ENCODE measurements at regions not wholly inside any gene's neighbourhood (a gene's known extent, or its start where the extent isn't known, plus 50 kb on each side); places are given as distances from the start of the nearest gene placed in this dataset.

- H3K27me3 ChIP-seq (ENCODE audit: low read depth): no peaks in the 10 kb centered on the region
- DNase-seq: no peak
- no peaks in the 10 kb centered on the region for H3K4me1 ChIP-seq
- TF ChIP-seq, protein P1, sequence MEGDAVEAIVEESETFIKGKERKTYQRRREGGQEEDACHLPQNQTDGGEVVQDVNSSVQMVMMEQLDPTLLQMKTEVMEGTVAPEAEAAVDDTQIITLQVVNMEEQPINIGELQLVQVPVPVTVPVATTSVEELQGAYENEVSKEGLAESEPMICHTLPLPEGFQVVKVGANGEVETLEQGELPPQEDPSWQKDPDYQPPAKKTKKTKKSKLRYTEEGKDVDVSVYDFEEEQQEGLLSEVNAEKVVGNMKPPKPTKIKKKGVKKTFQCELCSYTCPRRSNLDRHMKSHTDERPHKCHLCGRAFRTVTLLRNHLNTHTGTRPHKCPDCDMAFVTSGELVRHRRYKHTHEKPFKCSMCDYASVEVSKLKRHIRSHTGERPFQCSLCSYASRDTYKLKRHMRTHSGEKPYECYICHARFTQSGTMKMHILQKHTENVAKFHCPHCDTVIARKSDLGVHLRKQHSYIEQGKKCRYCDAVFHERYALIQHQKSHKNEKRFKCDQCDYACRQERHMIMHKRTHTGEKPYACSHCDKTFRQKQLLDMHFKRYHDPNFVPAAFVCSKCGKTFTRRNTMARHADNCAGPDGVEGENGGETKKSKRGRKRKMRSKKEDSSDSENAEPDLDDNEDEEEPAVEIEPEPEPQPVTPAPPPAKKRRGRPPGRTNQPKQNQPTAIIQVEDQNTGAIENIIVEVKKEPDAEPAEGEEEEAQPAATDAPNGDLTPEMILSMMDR (IDR thresholded peaks at IDR 0.05; ENCODE audit: borderline replicate concordance): no peak
- no peak overlapping the region for H3K27ac ChIP-seq (replicated peaks)
- intact Hi-C loops (cut with micrococcal nuclease): no loop called here
- H3K36me3 ChIP-seq: no peaks in the 10 kb centered on the region
- no peak overlapping the region for H3K4me3 ChIP-seq
- H3K9me3 ChIP-seq (replicated peaks): peaks cover 26% of the 10 kb centered on the region
Observed at GRCh38 chr3:162996368-162996767, 1499.8 kb downstream of the OTOL1 start.

DNA sequence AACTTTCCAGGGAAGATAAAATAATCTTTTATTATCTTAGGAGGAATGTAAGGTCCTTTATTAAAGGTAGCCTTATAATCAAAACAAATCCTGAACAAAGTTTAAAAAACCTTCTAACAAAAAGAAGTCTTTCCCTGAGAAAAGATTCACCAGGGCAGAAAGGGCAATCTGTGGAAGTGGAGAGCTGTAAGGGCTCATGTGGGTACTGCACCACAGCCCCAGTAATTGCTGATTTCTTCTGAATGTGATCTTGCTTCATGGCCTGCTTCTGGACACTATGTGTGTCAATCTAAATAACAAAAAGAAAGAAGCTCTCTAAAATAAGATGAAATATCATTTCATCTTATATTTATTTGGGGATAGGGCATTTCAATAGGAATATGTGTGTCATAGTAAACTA lies 1501.6 kb downstream of the OTOL1 start:
- Histone ChIP-seq H3K4me1 (no peaks in the 10 kb centered on the region), H3K36me3 (no peaks in the 10 kb centered on the region), H3K9me3 (replicated peaks) (peaks cover 21% of the 10 kb centered on the region), H3K4me3 (no peak overlapping the region), H3K27me3 (ENCODE audit: low read depth) (no peaks in the 10 kb centered on the region), H3K27ac (replicated peaks) (no peak overlapping the region)
- intact Hi-C loops (cut with micrococcal nuclease): no loop called here
- no peak for DNase-seq
- TF ChIP-seq, protein P1 (IDR thresholded peaks at IDR 0.05; ENCODE audit: borderline replicate concordance): no peak

- intact Hi-C loops (cut with micrococcal nuclease): no loop called here
- TF ChIP-seq, protein P1 (IDR thresholded peaks at IDR 0.05; ENCODE audit: borderline replicate concordance): no peak
- no peak overlapping the region for H3K4me3 ChIP-seq
- H3K9me3 ChIP-seq (replicated peaks): peaks cover 4% of the 10 kb centered on the region
- H3K27me3 ChIP-seq (ENCODE audit: low read depth): no peaks in the 10 kb centered on the region
- no peaks in the 10 kb centered on the region for H3K36me3 ChIP-seq
- no peak overlapping the region for H3K27ac ChIP-seq (replicated peaks)
- no peaks in the 10 kb centered on the region for H3K4me1 ChIP-seq
- DNase-seq: no peak
Observed at GRCh38 chr3:163011596-163011995, 1515.0 kb downstream of the OTOL1 start.

DNA sequence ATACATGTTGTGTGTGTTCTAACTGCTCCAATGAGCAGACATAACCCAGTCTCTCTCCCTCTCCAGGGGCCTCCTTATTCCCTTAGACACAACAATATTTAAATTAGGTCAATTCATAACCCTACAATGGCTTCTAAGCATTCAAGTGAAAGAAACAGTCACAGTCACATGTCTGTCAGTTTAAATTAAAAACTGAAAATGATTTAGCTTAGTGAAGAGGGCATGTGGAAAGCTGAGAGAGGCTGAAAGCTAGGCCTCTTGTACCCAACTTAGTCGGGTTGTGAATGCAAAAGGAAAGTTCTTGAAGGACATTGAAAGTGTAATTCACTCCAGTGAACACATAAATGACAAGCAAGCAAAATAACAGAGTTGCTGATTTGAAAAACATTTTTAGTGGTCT lies 1519.6 kb downstream of the OTOL1 start:
- TF ChIP-seq, protein P1 (IDR thresholded peaks at IDR 0.05; ENCODE audit: borderline replicate concordance): no peak
- no peaks in the 10 kb centered on the region for H3K27me3 ChIP-seq (ENCODE audit: low read depth)
- no peaks in the 10 kb centered on the region for H3K36me3 ChIP-seq
- intact Hi-C loops (cut with micrococcal nuclease): no loop called here
- H3K4me3 ChIP-seq: no peak overlapping the region
- no peak overlapping the region for H3K27ac ChIP-seq (replicated peaks)
- no peaks in the 10 kb centered on the region for H3K4me1 ChIP-seq
- peaks cover 12% of the 10 kb centered on the region for H3K9me3 ChIP-seq (replicated peaks)
- DNase-seq: no peak

GRCh38 chr3:163018067-163018466 lies 1521.5 kb downstream of the OTOL1 start:
- Histone ChIP-seq H3K27ac (replicated peaks) (no peak overlapping the region), H3K4me3 (no peak overlapping the region), H3K27me3 (ENCODE audit: low read depth) (no peaks in the 10 kb centered on the region), H3K9me3 (replicated peaks) (peaks cover 12% of the 10 kb centered on the region), H3K4me1 (no peaks in the 10 kb centered on the region), H3K36me3 (no peaks in the 10 kb centered on the region)
- DNase-seq: no peak
- intact Hi-C loops (cut with micrococcal nuclease): no loop called here
- TF ChIP-seq, protein P1 (IDR thresholded peaks at IDR 0.05; ENCODE audit: borderline replicate concordance): no peak

DNA sequence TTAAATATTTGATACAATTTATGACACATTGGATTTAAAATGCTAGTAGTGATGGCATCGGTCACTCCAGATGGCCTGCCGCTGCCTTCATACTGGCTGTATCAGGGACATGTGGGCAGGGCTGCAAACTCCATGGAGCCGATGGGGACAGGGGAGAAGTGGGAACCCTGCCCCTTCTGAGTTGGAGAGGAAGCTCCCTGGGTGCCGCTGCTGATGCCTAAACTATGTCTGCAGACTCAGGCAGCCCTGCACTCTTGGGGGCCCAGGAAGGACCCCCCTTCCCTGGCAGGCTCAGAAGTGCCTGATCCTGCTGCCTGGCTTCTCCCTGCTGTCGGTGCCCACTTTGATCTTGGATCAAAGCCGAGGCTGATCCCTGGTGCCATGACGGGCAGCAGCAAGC lies 1522.1 kb downstream of the OTOL1 start:
- no peak overlapping the region for H3K4me3 ChIP-seq
- no peaks in the 10 kb centered on the region for H3K36me3 ChIP-seq
- no peaks in the 10 kb centered on the region for H3K4me1 ChIP-seq
- H3K27me3 ChIP-seq (ENCODE audit: low read depth): no peaks in the 10 kb centered on the region
- intact Hi-C loops (cut with micrococcal nuclease): no loop called here
- TF ChIP-seq, protein P1 (IDR thresholded peaks at IDR 0.05; ENCODE audit: borderline replicate concordance): no peak
- peaks cover 12% of the 10 kb centered on the region for H3K9me3 ChIP-seq (replicated peaks)
- DNase-seq: no peak
- H3K27ac ChIP-seq (replicated peaks): no peak overlapping the region
